A172 (cell line): ENCODE measurements at regions not wholly inside any gene's neighbourhood (a gene's known extent, or its start where the extent isn't known, plus 50 kb on each side); places are given as distances from the start of the nearest gene placed in this dataset.
"Not testable (repeated sequence)": the region's sequence is repeated elsewhere in the genome, so short reads cannot be mapped to it uniquely, and the experiment has no call there.

ENCODE experiments used
- DNase-seq: peaks from one replicate; pipeline ENCODE4 v3.0.0-alpha.2; 2015; ENCODE audit warnings: low spot score

DNA sequence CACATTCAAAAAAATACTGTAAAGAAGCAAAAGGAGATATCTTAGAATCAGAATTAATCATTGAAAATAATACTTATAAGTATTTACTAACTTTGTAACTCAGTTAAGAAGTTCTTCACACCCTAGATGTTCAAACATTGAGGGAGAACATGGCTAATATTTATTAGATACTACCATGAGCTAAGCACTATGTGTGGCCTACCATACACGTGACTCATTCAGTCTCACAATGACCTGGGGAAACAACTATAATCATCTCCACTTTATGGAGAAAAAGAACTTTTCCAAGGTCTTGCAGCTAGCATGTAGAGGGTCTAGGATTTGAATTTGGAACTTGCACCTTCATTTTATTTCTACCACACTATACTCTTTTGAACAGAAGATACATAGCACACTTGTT is 361.9 kb upstream of the CFAP20DC start:
- DNase-seq, result no peak

DNA sequence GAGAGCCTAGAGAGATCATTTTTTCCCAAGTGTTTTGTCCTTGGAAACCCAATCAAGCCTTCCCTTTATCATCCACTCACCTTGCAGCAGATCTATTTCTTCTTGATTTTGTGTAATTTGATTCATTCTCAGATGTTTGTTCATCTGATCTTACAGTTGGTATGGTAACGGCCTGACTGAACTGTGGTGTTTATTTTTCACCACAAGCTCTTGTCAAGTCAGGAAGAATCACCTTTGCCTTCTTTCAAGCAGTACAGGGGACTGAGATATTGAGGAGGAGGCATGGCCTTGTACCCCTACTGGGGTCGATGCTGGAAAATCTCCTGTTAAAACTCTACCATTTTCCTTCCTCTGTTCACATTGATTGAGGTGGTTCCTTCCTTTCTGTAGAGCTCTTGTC is 361.4 kb upstream of the CFAP20DC start:
- DNase-seq, result no peak

DNA sequence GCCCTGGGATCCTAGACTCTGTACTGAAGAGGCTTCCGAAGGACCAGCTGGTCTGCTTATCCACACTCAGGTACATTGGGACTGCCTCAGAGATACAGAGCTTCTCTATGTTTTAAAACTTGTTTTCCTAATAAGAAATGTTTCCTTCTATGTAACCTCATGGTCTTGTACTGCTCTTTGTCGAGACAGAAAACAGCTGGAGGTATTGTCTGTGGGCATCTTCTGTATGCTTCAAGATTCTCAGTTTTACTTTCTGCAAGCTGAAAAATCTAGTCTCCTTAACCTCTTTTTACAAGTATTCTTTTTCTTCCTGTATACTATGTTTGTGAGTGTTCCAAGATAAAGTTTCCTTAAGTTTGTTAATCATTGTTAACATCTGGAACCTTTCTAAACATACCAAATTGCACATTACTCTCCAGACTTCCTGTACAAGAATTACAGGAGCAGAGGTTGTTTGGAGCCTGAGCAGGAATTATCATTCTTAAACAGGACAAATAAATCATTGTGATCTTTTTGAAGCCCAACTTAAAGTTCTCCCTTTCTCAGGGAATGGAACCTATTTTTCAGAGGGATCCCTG is 358.3 kb upstream of the CFAP20DC start:
- no peak for DNase-seq

DNA sequence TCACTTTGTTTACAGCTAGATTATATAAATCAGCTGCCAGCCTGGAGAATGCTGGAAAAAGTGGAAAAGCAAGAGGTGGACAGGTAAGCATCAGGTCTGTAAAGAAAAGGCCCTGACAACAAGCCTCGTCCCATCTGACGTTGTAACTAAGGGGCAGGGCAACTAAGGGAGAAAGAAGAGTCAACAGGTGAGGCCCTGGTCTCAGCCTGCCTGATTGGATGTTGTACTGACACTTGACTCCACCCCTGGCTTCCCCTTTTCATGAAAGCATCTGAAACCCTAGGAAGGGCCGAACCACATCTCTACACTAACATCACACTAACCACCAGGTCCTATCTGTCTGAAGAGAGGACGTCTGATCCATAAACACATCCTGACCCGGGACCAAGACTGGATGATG is 357.6 kb upstream of the CFAP20DC start:
- no peak for DNase-seq

DNA sequence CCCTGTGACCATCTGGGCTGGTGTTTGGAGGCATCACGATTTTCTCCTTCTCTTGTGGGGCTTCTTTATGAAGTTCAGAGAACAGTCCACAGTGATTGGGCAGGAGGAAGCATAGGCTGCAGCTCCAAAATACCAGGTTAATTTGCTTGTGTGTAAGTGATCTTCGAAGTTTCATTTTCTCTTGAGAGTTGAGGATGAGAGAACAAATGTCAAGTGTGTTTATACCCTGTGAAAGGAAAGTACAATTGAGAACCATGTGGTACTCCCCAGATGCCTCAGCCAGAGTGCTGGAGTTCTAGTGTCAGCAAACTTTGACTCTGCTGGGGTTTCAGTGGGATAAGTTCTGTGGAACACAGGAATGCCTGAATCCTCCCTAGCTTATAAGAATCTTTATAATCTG is 357.1 kb upstream of the CFAP20DC start:
- no peak for DNase-seq

DNA sequence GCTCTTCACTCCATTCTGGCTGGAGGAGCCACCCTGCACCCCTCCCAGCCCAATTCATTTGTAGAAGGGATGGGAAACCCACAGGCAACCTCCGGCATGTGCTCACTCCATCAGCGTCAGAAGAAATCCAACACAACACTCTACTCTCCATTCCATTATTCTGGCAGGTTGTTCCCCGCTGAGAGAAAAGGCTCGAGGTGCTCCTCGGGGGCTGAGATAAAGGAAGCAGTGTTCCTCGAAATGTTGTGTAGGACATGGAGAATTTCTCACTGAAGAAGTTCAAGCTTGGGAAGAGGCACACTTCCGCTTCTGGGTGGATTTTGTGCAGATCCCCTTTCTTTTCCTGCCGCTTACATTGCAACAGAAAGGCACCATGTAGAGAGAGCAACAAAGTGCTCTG is 355.0 kb upstream of the CFAP20DC start:
- DNase-seq, result no peak

DNA sequence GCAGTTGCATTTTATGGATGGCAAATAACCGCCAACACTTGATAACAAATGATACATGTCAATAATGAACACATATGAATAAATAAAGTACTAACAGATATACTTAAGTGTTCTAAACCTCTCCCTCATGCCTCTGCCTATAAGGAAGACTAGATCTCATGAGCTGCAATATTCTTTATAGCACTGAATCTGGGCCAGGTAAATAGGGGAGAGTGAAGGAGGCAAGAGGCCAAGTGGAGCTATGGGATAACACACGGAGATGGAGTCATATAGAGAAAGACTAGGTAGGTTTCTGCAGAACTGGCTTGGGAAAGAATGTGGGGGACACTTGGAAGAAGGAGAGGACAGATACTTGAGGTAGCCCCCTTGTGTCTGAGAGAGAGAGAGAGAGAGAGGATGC is 354.2 kb upstream of the CFAP20DC start:
- no peak for DNase-seq

DNA sequence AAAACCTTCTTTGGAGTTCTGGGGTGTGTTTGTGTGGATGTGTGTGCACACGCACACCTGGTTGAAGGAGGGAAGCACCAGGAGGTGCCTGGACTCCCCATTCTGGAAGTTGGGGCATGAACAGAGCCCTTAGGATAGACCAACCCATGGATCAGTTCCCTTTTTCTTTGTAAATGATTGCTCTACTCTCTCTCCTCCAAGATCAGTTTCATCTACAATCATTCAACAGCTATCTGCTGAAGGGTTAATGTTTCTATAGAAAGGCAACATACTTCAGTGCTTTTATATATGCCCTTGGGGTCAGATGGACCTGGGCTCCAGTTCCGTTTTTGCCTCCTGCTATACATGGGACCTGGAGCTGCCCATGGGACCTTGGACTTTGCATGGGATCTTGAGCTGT is 352.1 kb upstream of the CFAP20DC start:
- DNase-seq, result no peak

DNA sequence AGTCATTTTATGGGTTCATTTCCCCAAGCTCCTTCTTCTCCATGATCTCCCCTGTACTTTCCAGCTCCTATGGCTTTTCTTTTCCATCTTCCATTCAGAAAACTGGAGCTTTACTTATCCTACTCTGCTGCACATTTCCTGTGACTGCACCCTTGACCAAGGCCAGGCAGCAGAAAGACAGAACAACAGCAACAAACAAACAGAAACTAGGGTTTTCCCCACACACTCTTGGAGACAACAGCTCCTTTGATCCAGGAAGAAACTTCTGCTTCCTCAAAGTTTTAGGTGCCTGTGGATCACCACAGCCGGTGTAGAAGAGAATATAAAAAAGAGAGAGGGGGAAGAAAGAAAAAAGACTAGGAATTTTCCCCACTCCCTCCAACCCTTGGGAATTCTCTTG is 342.3 kb upstream of the CFAP20DC start:
- DNase-seq, result no peak

DNA sequence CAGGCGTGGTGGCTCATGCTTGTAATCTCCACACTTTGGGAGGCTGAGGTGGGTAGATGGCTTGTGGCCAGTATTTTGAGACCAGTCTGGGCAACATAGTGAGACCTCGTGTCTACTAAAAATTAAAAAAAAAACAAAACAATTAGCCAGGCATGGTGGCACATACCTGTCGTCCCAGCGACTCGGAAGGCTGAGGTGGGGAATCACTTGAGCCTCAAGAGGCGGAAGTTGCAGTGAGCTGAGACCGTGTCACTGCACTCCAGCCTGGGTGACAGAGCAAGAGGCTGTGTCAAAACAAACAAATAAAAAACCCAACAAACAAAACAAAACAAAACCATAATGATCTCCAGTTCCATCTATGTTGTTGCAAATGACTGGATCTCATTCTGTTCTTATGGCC is 341.3 kb upstream of the CFAP20DC start:
- no peak for DNase-seq

DNA sequence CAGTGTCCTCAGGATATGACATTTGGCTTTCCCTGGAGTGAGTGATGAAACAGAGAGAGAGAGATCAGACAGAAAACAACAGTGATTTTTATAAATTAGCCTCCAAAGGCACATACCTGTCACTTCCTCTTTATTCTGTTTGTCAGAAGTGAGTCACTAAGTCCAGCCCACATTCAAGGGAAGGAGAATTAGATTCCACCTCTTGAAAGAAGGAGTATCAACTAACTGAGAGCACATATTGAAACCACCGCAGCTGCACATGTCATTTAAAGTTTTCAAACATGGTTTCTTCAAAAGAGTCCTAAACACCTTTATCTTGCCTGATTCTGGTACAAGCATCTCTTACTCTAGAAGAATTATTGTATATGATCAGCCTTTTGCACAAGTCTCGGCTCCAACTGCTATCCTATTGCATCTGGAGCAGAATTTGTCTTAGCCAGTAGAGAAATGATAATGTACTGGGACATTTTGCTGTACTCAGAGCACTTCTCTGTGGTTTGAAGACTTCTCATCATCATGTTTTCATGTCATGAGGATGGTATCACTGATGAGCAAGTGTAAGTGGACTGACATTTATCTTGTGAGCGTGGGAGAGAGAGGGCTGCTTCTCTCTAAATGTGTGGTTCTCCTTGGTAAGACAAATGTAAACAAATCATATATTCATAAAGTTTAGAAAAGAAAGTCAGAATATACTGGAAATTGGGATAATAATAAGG is 338.9 kb upstream of the CFAP20DC start:
- DNase-seq, result peak; percentile 14

DNA sequence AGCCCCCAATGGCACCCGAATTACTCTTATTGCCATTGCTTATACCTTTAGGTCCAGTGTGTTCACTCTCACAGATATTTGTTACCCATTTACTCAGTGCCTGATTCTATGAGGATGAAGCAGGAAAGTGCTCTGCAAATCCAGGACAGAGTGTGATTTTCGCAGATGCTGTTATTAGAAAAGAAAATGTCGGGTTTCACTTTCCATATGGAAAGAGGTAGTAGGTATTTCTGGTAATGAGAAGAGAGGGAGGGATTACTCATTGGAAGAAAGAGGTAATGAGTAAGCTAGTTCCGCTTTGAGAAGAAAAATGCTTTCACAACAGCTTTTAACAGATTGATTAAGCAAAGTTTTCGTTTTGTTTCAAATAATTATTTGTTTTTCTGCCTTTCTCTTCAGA is 336.3 kb upstream of the CFAP20DC start:
- no peak for DNase-seq

DNA sequence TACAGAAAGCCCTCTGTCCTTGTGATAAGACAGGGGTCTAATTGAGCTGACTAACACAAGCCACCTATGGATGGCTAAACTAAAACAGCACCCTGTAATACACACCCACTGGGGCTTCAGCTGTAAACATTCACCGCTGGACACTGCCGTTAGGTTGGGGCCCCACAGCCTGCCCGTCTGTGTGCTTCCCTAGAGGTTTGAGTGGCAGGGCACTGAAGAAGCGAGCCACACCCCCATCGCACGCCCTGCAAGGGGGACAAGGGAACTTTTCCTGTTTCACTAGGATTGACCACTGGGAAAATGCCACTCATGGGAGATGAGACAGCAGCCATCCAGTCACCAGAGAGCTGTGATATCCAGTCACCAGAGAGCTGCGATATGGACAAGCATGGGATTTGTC is 335.7 kb upstream of the CFAP20DC start:
- DNase-seq, result no peak

DNA sequence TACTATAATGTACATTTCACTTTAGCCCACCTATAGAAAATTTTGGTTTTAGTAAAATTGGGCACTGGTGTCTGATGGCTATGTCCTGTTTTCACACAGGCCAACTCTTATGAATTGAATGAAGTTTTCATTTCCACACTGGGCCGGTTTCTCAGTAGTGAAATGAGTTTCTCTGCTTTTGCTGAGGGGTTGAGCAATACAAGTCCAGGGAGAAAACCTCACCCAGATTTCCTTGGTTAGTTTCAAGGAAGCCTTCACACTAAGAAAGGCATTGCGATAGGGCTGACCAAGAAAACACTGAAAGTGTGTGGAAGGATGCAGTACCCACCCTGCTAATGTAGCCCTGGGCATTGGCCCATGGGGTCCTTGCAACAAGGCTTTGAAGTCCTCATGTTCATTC is 331.5 kb upstream of the CFAP20DC start:
- DNase-seq, result no peak

DNA sequence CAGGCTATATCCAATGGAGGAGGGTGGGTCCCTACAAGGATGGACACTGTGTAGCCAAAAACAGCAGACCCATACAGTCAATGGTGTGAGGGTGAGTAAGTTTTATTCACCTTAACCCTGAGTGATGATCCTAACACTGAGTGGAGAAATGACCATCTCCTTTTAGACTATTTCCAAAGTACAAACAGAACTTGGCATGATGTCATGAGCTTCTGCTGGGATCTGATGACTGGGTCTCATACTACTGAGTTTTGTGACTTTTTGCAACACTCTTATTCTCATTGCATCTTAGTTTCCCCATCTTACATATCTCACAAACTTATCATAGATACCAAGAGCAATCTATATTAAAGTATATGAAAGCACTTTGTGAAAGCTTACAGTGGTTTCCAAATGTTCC is 330.3 kb upstream of the CFAP20DC start:
- DNase-seq, result no peak

DNA sequence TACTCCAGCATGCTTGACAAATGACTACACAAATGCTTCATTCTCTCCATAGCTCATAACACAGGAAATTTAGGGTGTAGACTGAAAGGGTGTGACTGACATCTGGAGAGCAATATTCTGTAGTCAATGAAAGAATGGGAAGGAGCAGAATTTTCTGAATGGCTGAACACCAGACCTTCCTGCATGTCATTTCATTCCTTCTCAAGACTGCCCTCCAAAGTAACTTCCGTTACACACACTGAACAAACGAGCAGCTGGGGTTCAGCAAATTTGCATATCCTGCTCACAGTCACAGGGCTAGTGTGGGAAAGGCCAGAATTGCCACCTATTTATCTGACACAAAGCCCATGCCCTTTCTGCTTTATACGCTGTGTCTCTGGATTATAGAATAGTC is 325.0 kb upstream of the CFAP20DC start:
- no peak for DNase-seq

DNA sequence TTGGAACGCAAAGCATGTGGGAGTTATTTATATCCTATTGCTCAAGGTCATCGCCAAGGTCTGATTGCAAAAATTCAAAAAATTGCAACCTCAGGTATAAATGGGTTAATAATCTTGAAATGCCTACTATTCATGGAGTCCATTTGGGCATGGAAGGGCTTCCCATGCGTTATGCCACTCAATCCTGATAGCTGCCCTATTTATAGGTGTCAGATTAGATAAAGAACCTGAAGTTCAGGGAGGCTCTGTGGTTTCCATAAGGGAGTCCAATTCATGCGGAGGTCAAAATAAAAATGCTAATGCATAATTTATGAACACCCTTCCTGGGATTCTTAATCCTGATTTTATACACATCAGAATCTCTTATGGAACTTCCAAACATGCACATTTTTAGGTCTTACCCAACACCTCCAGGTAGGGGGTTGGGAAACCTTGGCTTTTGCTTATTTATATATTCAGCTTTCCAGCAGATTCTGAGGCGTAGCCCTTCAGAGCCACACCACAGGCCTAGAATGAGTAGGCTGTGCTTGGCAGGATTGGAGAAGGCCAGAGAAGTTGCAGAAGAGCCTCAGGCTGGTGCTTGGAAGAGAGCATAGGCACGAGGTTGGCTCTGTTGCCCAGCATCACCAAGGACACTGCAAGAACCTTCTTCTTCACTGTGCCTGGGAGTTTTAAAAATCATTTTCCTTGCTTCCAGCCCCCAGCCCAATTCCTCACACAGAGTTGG is 324.4 kb upstream of the CFAP20DC start:
- DNase-seq, result no peak

DNA sequence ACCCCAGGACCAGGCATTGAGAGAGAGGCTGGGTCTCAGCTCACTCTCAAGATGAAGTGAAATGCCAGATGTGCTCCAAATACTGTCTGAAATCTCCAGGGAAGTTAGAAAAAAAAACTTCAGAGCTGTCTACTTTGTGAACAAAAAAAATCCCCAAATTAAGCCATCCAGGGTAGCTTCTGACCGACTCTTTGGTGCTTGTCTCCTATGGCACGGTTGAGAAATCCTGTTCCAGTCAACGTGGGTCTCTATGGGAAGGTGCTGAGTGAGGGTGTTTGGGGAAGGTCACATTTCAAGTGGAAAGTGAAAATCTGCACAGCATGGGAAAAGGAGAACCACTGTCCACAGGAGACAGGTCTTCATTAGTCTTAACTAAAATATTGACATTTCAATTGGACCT is 322.5 kb upstream of the CFAP20DC start:
- DNase-seq, result no peak

DNA sequence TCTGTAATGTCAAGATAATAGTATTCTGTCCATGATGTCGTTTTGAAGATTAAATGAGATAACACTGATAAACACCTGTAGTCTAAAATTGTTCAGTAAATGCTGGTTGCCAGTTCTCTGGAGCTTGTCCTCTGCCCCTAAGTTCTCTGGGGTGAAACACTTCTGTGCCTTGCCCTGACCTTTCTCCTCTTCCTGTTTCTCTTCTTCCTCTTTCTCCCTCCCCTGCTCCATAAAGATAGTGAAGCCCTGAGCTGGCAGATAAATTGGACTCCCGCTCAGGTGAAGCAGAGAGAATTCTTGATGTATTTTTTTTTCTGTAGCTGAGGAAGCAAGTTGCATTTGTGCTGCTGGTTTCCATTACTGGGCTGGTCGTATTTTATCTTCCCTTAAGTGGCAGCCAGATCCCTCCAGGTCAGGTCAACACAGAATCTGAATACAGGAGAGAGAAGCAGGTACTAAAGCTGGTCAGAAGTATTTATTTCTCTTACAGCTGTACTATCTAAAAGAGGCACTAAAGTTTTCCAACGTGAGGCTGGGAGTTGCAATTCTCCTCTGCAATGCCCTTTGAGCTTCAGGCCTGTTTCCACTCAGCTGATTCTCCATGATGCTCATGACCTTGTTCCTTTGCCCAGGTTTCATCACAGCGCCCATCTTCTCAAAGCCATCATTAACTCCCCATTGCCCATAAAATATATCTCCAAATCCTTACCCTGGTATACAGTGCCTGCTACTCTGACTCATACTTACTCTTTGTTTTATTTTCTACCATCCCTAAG is 319.3 kb upstream of the CFAP20DC start:
- no peak for DNase-seq

DNA sequence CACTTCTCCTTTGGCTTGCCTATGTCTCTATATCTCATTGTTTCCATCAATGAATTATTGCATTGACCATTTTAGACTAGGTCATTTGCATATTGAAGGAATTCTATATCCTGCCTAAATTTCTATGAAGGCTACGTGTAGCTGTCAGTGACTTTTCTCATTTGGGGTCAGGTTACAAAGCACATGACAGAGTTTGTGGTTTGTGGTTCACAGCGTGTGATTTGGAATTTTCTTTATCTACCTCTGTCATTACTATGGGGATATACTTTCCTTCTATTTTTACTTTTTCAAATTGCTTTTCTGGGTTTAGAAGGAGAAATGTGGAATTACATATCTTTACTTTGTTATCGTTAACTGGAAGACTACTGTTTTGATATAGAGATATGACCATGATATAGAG is 317.3 kb upstream of the CFAP20DC start:
- peak; percentile 67 for DNase-seq

DNA sequence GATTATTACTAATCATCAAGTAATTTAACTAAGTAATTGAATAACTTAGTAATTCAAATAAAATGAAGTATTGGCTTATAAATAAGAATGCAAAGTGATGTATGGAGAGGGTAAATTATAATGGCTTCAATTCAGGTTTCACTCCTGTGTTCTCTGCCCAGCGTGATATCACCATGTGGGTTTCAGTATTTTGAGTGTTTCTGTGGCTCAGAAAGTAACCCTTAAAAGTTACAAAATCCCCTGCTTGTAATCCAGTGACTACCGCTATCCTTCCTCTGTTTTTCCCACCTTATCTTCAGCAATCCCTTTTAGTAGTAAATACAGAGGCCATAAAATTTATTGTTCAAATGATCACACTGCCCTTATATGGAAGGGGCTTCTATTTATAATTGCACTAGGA is 316.4 kb upstream of the CFAP20DC start:
- no peak for DNase-seq

DNA sequence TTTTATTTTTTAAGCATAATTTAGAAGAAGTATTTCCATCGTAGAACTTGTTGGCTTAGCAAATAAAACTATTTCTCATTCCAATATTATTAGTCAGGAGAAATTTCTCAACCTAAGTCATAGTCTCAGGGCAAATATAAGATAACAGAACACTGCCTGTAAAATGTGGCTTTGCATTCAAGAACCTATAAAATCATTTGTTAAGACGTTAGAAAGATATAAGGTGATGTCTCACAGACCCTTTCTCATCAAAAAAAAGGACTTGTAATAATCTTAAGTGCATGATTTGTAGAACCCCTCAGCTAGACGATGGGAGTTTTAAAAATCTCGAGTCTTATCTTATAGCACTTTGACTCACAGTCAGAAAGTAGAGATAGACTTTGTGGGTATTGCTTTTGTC is 314.7 kb upstream of the CFAP20DC start:
- peak; percentile 49 for DNase-seq

DNA sequence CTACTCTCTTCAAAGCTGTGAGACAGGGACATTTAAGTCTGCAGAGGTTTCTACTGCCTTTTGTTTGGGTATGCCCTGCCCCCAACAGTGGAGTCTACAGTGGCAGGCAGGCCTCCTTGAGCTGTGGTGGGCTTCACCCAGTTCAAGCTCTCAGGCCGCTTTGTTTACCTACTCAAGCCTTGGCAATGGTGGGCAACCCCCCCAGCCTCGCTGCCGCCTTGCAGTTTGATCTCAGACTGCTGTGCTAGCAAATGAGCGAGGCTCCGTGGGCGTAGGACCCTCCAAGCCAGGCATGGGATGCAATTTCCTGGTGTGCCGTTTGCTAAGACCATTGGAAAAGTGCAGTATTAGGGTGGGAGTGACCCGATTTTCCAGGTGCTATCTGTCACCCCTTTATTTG is 310.5 kb upstream of the CFAP20DC start:
- DNase-seq, result not testable (repeated sequence)
